ENCODE measurements at regions not wholly inside any gene's neighbourhood (a gene's known extent, or its start where the extent isn't known, plus 50 kb on each side); places are given as distances from the start of the nearest gene placed in this dataset.

GRCh38 chr1:186735463-186735862 is 55.2 kb upstream of the PTGS2 start:
- DNase-seq, result no peak

GRCh38 chr1:186730951-186731729 is 50.9 kb upstream of the PTGS2 start:
- no peak for DNase-seq

All from NCI-H226 (cell line).